C4-2B (cell line): ENCODE measurements at regions not wholly inside any gene's neighbourhood (a gene's known extent, or its start where the extent isn't known, plus 50 kb on each side); places are given as distances from the start of the nearest gene placed in this dataset.

Source experiments
- H3K27ac ChIP-seq: fragments of 450-650 bp; 2 replicates; pipeline ENCODE4 v1.5.1; 2017
- CTCF ChIP-seq: fragments of 450-650 bp; conservative IDR thresholded peaks from 2 replicates; pipeline ENCODE4 v1.5.1; 2017; ENCODE audit warnings: mild to moderate bottlenecking
- ZFX ChIP-seq: fragments of 450-650 bp; IDR thresholded peaks from 2 replicates; pipeline ENCODE4 v1.6.1; 2017

- TF ChIP-seq ZFX (no peak), CTCF (no peak)
- H3K27ac ChIP-seq = no peak overlapping the region
Measured at GRCh38 chr10:3348564-3348963, 176.0 kb upstream of the PITRM1 start.

- TF ChIP-seq CTCF (no peak), ZFX (no peak)
- no peak overlapping the region for H3K27ac ChIP-seq
Measured at GRCh38 chr10:3347413-3348182, 175.0 kb upstream of the PITRM1 start.

GRCh38 chr10:3346851-3347250, 174.3 kb upstream of the PITRM1 start:
- H3K27ac ChIP-seq = no peak overlapping the region
- no peak for TF ChIP-seq ZFX
- TF ChIP-seq CTCF = no peak

- no peak overlapping the region for H3K27ac ChIP-seq
- TF ChIP-seq ZFX = no peak
- TF ChIP-seq CTCF = no peak
Measured at GRCh38 chr10:3342771-3343170, 170.2 kb upstream of the PITRM1 start.

- TF ChIP-seq ZFX (no peak), CTCF (no peak)
- no peak overlapping the region for H3K27ac ChIP-seq
Measured at GRCh38 chr10:3340127-3340730, 167.6 kb upstream of the PITRM1 start.

GRCh38 chr10:3339531-3339950, 167.0 kb upstream of the PITRM1 start:
- no peak overlapping the region for H3K27ac ChIP-seq
- no peak for TF ChIP-seq CTCF
- no peak for TF ChIP-seq ZFX

GRCh38 chr10:3339121-3339520, 166.5 kb upstream of the PITRM1 start:
- no peak for TF ChIP-seq CTCF
- no peak for TF ChIP-seq ZFX
- H3K27ac ChIP-seq = no peak overlapping the region
